ENCODE measurements at regions not wholly inside any gene's neighbourhood (a gene's known extent, or its start where the extent isn't known, plus 50 kb on each side); places are given as distances from the start of the nearest gene placed in this dataset.

GRCh38 chr4:123950530-123950929 is 553.9 kb downstream of the SPRY1 start:
- H3K4me3 ChIP-seq = no peak overlapping the region
- H3K36me3 ChIP-seq = no peaks in the 10 kb centered on the region
- H3K27ac ChIP-seq = no peak overlapping the region
- peaks cover 4% of the 10 kb centered on the region for H3K4me1 ChIP-seq
- no peak for DNase-seq (ENCODE audit: low spot score in 2 of 2)
- no peaks in the 10 kb centered on the region for H3K9me3 ChIP-seq
- no peaks in the 10 kb centered on the region for H3K27me3 ChIP-seq
- TF ChIP-seq POLR2AphosphoS5 (IDR thresholded peaks at IDR 0.05) = no peak
- no peak for TF ChIP-seq EP300 (IDR thresholded peaks at IDR 0.05)
- no peak for TF ChIP-seq POLR2A (IDR thresholded peaks at IDR 0.05)
- no peak for TF ChIP-seq CTCF (IDR thresholded peaks at IDR 0.05)

- H3K9me3 ChIP-seq = no peaks in the 10 kb centered on the region
- H3K27me3 ChIP-seq = no peaks in the 10 kb centered on the region
- no peak overlapping the region for H3K27ac ChIP-seq
- TF ChIP-seq EP300 (IDR thresholded peaks at IDR 0.05) (no peak), POLR2A (IDR thresholded peaks at IDR 0.05) (no peak), POLR2AphosphoS5 (IDR thresholded peaks at IDR 0.05) (no peak), CTCF (IDR thresholded peaks at IDR 0.05) (no peak)
- peaks cover 4% of the 10 kb centered on the region for H3K4me1 ChIP-seq
- no peak for DNase-seq (ENCODE audit: low spot score in 2 of 2)
- H3K4me3 ChIP-seq = no peak overlapping the region
- WGBS = 34% methylated on average over 3 of the region's 3 CpGs
- H3K36me3 ChIP-seq = no peaks in the 10 kb centered on the region
Observed at GRCh38 chr4:123952530-123953274, 556.1 kb downstream of the SPRY1 start.

DNA sequence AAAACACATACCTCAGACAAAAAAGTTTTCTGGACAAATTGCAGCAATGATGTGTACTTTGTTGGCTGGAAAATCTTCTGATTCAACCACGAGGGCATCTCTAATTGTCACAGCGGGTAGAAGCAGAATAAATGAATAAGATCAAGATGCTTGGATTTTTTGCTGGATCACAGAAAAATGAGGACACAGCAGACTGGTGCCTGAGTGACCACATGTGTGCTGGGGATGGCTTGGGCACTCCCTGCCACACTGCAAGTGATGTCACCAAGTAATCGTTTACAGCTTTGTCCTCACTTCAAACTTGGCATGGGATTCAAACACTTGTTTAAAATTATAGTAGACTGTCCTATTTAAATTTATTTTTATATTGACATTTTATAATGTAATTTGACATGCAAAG is 557.0 kb downstream of the SPRY1 start:
- DNase-seq (ENCODE audit: low spot score in 2 of 2) = no peak
- TF ChIP-seq CTCF (IDR thresholded peaks at IDR 0.05) (no peak), EP300 (IDR thresholded peaks at IDR 0.05) (no peak), POLR2A (IDR thresholded peaks at IDR 0.05) (no peak), POLR2AphosphoS5 (IDR thresholded peaks at IDR 0.05) (no peak)
- no peak overlapping the region for H3K4me3 ChIP-seq
- H3K27me3 ChIP-seq = no peaks in the 10 kb centered on the region
- H3K36me3 ChIP-seq = no peaks in the 10 kb centered on the region
- no peak overlapping the region for H3K27ac ChIP-seq
- 51% methylated on average over 3 of the region's 3 CpGs for WGBS
- peaks cover 4% of the 10 kb centered on the region for H3K4me1 ChIP-seq
- no peaks in the 10 kb centered on the region for H3K9me3 ChIP-seq

GRCh38 chr4:123954220-123954619 is 557.6 kb downstream of the SPRY1 start:
- TF ChIP-seq EP300 (IDR thresholded peaks at IDR 0.05) (no peak), POLR2A (IDR thresholded peaks at IDR 0.05) (no peak), CTCF (IDR thresholded peaks at IDR 0.05) (no peak), POLR2AphosphoS5 (IDR thresholded peaks at IDR 0.05) (no peak)
- 87% methylated on average over 4 of the region's 4 CpGs for WGBS

GRCh38 chr4:123955167-123955800 is 558.7 kb downstream of the SPRY1 start:
- TF ChIP-seq CTCF (IDR thresholded peaks at IDR 0.05) (no peak), POLR2A (IDR thresholded peaks at IDR 0.05) (no peak), POLR2AphosphoS5 (IDR thresholded peaks at IDR 0.05) (no peak), EP300 (IDR thresholded peaks at IDR 0.05) (no peak)
- Histone ChIP-seq H3K27ac (no peak overlapping the region), H3K9me3 (no peaks in the 10 kb centered on the region), H3K4me3 (no peak overlapping the region), H3K36me3 (no peaks in the 10 kb centered on the region), H3K27me3 (no peaks in the 10 kb centered on the region), H3K4me1 (peaks cover 4% of the 10 kb centered on the region)
- no peak for DNase-seq (ENCODE audit: low spot score in 2 of 2)
- 98% methylated on average over 3 of the region's 3 CpGs for WGBS

More at GRCh38 chr4:123954220-123954619, 557.6 kb downstream of the SPRY1 start:
- H3K4me3 ChIP-seq = no peak overlapping the region
- H3K4me1 ChIP-seq = peaks cover 4% of the 10 kb centered on the region
- no peak for DNase-seq (ENCODE audit: low spot score in 2 of 2)
- no peaks in the 10 kb centered on the region for H3K36me3 ChIP-seq
- no peaks in the 10 kb centered on the region for H3K27me3 ChIP-seq
- H3K9me3 ChIP-seq = no peaks in the 10 kb centered on the region
- H3K27ac ChIP-seq = no peak overlapping the region

Data from suprapubic skin (tissue), 4 donors.